ENCODE measurements at regions not wholly inside any gene's neighbourhood (a gene's known extent, or its start where the extent isn't known, plus 50 kb on each side); places are given as distances from the start of the nearest gene placed in this dataset.

DNA sequence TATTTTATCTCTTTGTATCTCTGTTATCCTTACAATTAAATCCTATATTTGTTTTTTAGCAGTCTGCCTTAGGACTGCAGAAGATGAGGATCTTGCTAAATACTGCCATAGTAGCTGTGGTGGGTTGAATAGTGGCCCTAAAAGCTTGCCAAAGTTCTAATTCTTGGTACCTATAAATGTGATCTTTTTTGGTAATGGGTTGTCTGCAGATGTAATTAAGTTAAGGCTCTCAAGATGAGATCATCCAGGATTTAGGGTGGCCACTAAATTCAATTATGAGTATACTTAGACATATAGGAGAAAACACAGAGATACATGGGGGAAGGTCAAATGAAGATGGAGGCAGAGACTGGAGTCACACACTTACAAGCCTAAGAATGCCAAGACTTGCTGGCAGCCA lies 1753.7 kb downstream of the RPA4 start:
- no peak for TF ChIP-seq EZH2phosphoT487 (IDR thresholded peaks at IDR 0.05; ENCODE audit: insufficient read depth, low read depth)
- TF ChIP-seq EZH2 (IDR thresholded peaks at IDR 0.05; ENCODE audit: insufficient read depth, poor library complexity, severe bottlenecking), result no peak

Data from GM23248 (cell line).